ENCODE measurements at regions not wholly inside any gene's neighbourhood (a gene's known extent, or its start where the extent isn't known, plus 50 kb on each side); places are given as distances from the start of the nearest gene placed in this dataset.

- no peak for TF ChIP-seq ZNF114 (CRISPR knock-in tag; IDR thresholded peaks at IDR 0.05)
- TF ChIP-seq CREB1 (CRISPR knock-in tag; IDR thresholded peaks at IDR 0.05; ENCODE audit: low read depth), result no peak
- no peak for TF ChIP-seq CTCF (conservative IDR thresholded peaks at IDR 0.05; ENCODE audit: low read depth in 2 of 2)
- TF ChIP-seq EZH2 (IDR thresholded peaks at IDR 0.05; ENCODE audit: low read depth, unreplicated experiment), result no peak
- TF ChIP-seq ZNF331 (CRISPR knock-in tag; IDR thresholded peaks at IDR 0.05; ENCODE audit: low read depth), result no peak
- TF ChIP-seq EZH2phosphoT487 (IDR thresholded peaks at IDR 0.05; ENCODE audit: unreplicated experiment), result no peak
- TF ChIP-seq STAT1 (IDR thresholded peaks at IDR 0.05; ENCODE audit: unreplicated experiment), result no peak
- no peak for TF ChIP-seq POLR2AphosphoS5 (IDR thresholded peaks at IDR 0.05; ENCODE audit: low read depth)
- TF ChIP-seq JUNB (IDR thresholded peaks at IDR 0.05; ENCODE audit: unreplicated experiment), result no peak
- TF ChIP-seq ETS1 (IDR thresholded peaks at IDR 0.05), result no peak
- TF ChIP-seq ZNF462 (CRISPR knock-in tag; IDR thresholded peaks at IDR 0.05), result no peak
- TF ChIP-seq REST (IDR thresholded peaks at IDR 0.05; ENCODE audit: unreplicated experiment), result no peak
- TF ChIP-seq NANOG (IDR thresholded peaks at IDR 0.05; ENCODE audit: borderline replicate concordance), result no peak
- no peak overlapping the region for H2AFZ ChIP-seq
- no peaks in the 10 kb centered on the region for H4K20me1 ChIP-seq (replicated peaks; ENCODE audit: insufficient read depth)
- H3K9me3 Mint-ChIP-seq, result no peaks in the 10 kb centered on the region
- no peaks in the 10 kb centered on the region for H3K4me1 ChIP-seq (ENCODE audit: insufficient read depth)
- H3K27me3 Mint-ChIP-seq (ENCODE audit: insufficient read depth, low read depth, poor library complexity), result peaks cover 2% of the 10 kb centered on the region
- no peaks in the 10 kb centered on the region for H3K4me1 Mint-ChIP-seq
- H3K9me2 ChIP-seq (ENCODE audit: insufficient read depth), result no peaks in the 10 kb centered on the region
- H3K27ac Mint-ChIP-seq, result no peak overlapping the region
- H3K27ac ChIP-seq (ENCODE audit: low read depth), result no peak overlapping the region
- H3K4me3 ChIP-seq, result no peak overlapping the region
- no peaks in the 10 kb centered on the region for H3K79me2 ChIP-seq (replicated peaks; ENCODE audit: insufficient read depth)
- DNase-seq (ENCODE audit: low spot score) (no peak), ATAC-seq (no peak)
- no peaks in the 10 kb centered on the region for H3K36me3 Mint-ChIP-seq (ENCODE audit: low read depth)
- no peaks in the 10 kb centered on the region for H3F3A ChIP-seq (replicated peaks; ENCODE audit: low read depth)
- H3K36me3 ChIP-seq (ENCODE audit: insufficient read depth), result no peaks in the 10 kb centered on the region
- no peaks in the 10 kb centered on the region for H3K27me3 ChIP-seq (ENCODE audit: insufficient read depth)
- H3K4me2 ChIP-seq, result no peak overlapping the region
- no peak overlapping the region for H3K4me3 Mint-ChIP-seq
Measured at GRCh38 chr5:29972597-29972996, 1220.9 kb upstream of the CDH6 start.

Data from GM23338 (cell line).